Right lobe of liver (tissue), 6 donors: ENCODE measurements at regions not wholly inside any gene's neighbourhood (a gene's known extent, or its start where the extent isn't known, plus 50 kb on each side); places are given as distances from the start of the nearest gene placed in this dataset.

Experiments
- ATAC-seq, 4 donors: fragments of 200-7000 bp; cut with Tn5 transposase; one replicate each; pipeline ENCODE4 v1.9.1; 2020; ENCODE audit warnings: mild to moderate bottlenecking in 4 of 4, moderate library complexity in 4 of 4
- DNase-seq, 3 donors: peaks; one replicate each; pipeline ENCODE4 v3.0.0-alpha.2; 2020
- H3K27ac ChIP-seq, 3 donors: fragments of 200-600 bp; one replicate each; pipeline ENCODE4 v1.8.0; 2022
- H3K27me3 ChIP-seq, 2 donors: fragments of 200-600 bp; one replicate each; pipeline ENCODE4 v1.8.0; 2022
- H3K36me3 ChIP-seq, 4 donors: fragments of 200-600 bp; sonication (generic) in 1 of 4; one replicate each; pipeline versions ENCODE4 v1.5.1 to v1.8.0; 2017 to 2022; ENCODE audit warnings: control low read depth in 1 of 4
- H3K4me1 ChIP-seq, 4 donors: fragments of 200-600 bp; sonication (generic) in 1 of 4; one replicate each; pipeline versions ENCODE4 v1.5.1 to v1.8.0; 2017 to 2022; ENCODE audit warnings: control low read depth in 1 of 4
- H3K4me3 ChIP-seq, 3 donors: fragments of 200-600 bp; one replicate each; pipeline ENCODE4 v1.8.0; 2022
- H3K9me3 ChIP-seq, 4 donors: fragments of 200-600 bp; sonication (generic) in 1 of 4; one replicate each; pipeline versions ENCODE4 v1.5.1 to v1.8.0; 2017 to 2022; ENCODE audit warnings: control low read depth in 1 of 4
- CTCF ChIP-seq, 4 donors: fragments of 200-600 bp in 3 of 4; fragments of 450-650 bp in 1 of 4; IDR thresholded peaks; one replicate each; pipeline versions ENCODE4 v1.5.1 to v1.8.0; 2016 to 2022; ENCODE audit warnings: antibody characterized with exemption in 4 of 4, mild to moderate bottlenecking in 2 of 4
- POLR2A ChIP-seq: fragments of 450-650 bp; IDR thresholded peaks from one replicate; pipeline ENCODE4 v1.6.1; 2017; ENCODE audit warnings: antibody characterized with exemption, mild to moderate bottlenecking
- WGBS: methylation state at CpG from one replicate; pipeline ENCODE4 v1.1.6; 2018; ENCODE audit warnings: low coverage, low lambda C conversion rate; ENCODE audit not compliant: insufficient coverage; ENCODE audit errors: missing lambda C conversion rate; 5-methylcytosine and 5-hydroxymethylcytosine counted together
- intact Hi-C, 2 donors: fragments of 100-400 bp; cut with DNase I; formaldehyde crosslinking; loops; one replicate each; pipeline versions ENCODE4 v1.11.2 to v1.14.1; 2022
- donor health status: DM: no; HTN: yes; CAD: no.
- donor health status: DM: no; HTN: no; CAD: no.
- donor health status: DM: no; HTN: no; CAD: no.
- donor health status: DM: no; HTN: yes; CAD: no.
- donor health status: DM: no; HTN: yes; CAD: no.

GRCh38 chr16:14350626-14351025 is 279.4 kb downstream of the PARN start:
- intact Hi-C loops, result no loop called here
- WGBS, result 48% methylated on average over 6 of the region's 8 CpGs
- TF ChIP-seq POLR2A (no peak), CTCF (IDR thresholded peaks at IDR 0.05) (no peak)

GRCh38 chr16:14350081-14350480 is 279.0 kb downstream of the MRTFB start:
- H3K9me3 ChIP-seq, result no peaks in the 10 kb centered on the region
- no peak overlapping the region for H3K27ac ChIP-seq
- H3K27me3 ChIP-seq, result no peaks in the 10 kb centered on the region
- no peak for DNase-seq
- TF ChIP-seq POLR2A (no peak), CTCF (IDR thresholded peaks at IDR 0.05) (no peak)
- no peak for ATAC-seq
- 82% methylated on average over 8 of the region's 8 CpGs for WGBS
- H3K4me1 ChIP-seq, result peaks cover 0 to 7% (median 2%) of the 10 kb centered on the region in 4 donors
- H3K4me3 ChIP-seq, result no peak overlapping the region
- no peaks in the 10 kb centered on the region for H3K36me3 ChIP-seq
- intact Hi-C loops, result no loop called here

More at GRCh38 chr16:14350626-14351025, 279.4 kb downstream of the PARN start:
- H3K4me1 ChIP-seq, result peaks cover 0 to 5% (median 2%) of the 10 kb centered on the region in 4 donors
- no peaks in the 10 kb centered on the region for H3K9me3 ChIP-seq
- H3K4me3 ChIP-seq, result no peak overlapping the region
- no peaks in the 10 kb centered on the region for H3K36me3 ChIP-seq
- no peak for DNase-seq
- H3K27me3 ChIP-seq, result no peaks in the 10 kb centered on the region
- no peak overlapping the region for H3K27ac ChIP-seq
- ATAC-seq, result no peak

- Histone ChIP-seq H3K36me3 (no peaks in the 10 kb centered on the region), H3K9me3 (no peaks in the 10 kb centered on the region), H3K4me3 (no peak overlapping the region), H3K27ac (no peak overlapping the region), H3K27me3 (no peaks in the 10 kb centered on the region), H3K4me1 (peaks cover 0 to 12% (median 2%) of the 10 kb centered on the region in 4 donors)
- TF ChIP-seq CTCF (IDR thresholded peaks at IDR 0.05) (no peak), POLR2A (no peak)
- intact Hi-C loops, result no loop called here
- 57% methylated on average over 11 of the region's 12 CpGs for WGBS
- ATAC-seq (no peak), DNase-seq (no peak)
Measured at GRCh38 chr16:14347706-14348105, 276.6 kb downstream of the MRTFB start.

- no peak for TF ChIP-seq CTCF (IDR thresholded peaks at IDR 0.05)
- TF ChIP-seq POLR2A, result no peak
- H3K27ac ChIP-seq, result peak overlapping the region in 1 of 3 donors; percentile 68
- H3K4me1 ChIP-seq, result peaks cover 0 to 12% (median 2%) of the 10 kb centered on the region in 4 donors
- no peaks in the 10 kb centered on the region for H3K9me3 ChIP-seq
- DNase-seq (no peak), ATAC-seq (no peak)
- intact Hi-C loops, result no loop called here
- H3K4me3 ChIP-seq, result no peak overlapping the region
- 33% methylated on average over 3 of the region's 9 CpGs for WGBS
- H3K27me3 ChIP-seq, result no peaks in the 10 kb centered on the region
- H3K36me3 ChIP-seq, result no peaks in the 10 kb centered on the region
Measured at GRCh38 chr16:14346278-14347142, 275.4 kb downstream of the MRTFB start.
